ENCODE measurements at regions not wholly inside any gene's neighbourhood (a gene's known extent, or its start where the extent isn't known, plus 50 kb on each side); places are given as distances from the start of the nearest gene placed in this dataset.

DNA sequence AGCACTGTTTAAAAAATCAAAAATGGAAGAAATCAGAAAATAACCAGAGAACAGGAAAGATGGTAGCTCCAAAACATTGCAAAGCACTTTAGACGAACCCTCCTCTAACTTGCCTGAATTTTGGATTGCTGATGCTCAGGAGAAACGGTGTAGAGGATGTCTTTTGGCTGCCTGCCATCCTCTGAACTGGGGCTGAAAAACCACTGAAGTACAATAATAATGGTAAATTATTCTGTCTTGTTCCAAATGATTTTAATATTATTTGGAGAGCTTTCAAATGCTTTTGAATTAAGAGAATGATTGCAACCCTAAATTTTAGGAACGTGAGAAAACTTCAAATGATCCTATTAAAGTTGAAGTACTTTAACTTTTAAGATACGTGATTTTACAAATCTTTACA is 167.3 kb upstream of the SLC13A1 start:
- no peak for DNase-seq (ENCODE audit: extremely low read depth, low read depth)
- TF ChIP-seq, protein P1, sequence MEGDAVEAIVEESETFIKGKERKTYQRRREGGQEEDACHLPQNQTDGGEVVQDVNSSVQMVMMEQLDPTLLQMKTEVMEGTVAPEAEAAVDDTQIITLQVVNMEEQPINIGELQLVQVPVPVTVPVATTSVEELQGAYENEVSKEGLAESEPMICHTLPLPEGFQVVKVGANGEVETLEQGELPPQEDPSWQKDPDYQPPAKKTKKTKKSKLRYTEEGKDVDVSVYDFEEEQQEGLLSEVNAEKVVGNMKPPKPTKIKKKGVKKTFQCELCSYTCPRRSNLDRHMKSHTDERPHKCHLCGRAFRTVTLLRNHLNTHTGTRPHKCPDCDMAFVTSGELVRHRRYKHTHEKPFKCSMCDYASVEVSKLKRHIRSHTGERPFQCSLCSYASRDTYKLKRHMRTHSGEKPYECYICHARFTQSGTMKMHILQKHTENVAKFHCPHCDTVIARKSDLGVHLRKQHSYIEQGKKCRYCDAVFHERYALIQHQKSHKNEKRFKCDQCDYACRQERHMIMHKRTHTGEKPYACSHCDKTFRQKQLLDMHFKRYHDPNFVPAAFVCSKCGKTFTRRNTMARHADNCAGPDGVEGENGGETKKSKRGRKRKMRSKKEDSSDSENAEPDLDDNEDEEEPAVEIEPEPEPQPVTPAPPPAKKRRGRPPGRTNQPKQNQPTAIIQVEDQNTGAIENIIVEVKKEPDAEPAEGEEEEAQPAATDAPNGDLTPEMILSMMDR (IDR thresholded peaks at IDR 0.05; ENCODE audit: low read depth, low read length) = no peak

DNA sequence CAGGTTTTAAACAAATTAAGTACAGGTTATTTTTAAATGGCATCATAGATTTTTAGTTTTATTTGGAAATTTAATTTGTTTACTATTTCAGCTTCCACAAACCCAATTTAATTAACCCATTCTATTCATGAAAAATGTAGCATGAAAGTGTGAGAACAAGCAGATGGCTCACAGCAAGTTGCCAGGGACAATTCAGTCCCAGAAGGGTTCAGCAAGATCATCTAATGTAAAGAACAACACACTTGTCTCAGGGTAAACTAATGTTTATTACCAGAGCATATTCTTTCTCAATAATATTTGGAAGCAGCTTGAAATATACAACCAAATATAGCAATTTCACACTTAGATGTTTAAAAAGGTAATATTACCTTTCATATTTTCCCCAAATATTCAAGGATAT is 166.9 kb upstream of the SLC13A1 start:
- TF ChIP-seq, protein P1 (IDR thresholded peaks at IDR 0.05; ENCODE audit: low read depth, low read length) = no peak
- DNase-seq (ENCODE audit: extremely low read depth, low read depth) = no peak

DNA sequence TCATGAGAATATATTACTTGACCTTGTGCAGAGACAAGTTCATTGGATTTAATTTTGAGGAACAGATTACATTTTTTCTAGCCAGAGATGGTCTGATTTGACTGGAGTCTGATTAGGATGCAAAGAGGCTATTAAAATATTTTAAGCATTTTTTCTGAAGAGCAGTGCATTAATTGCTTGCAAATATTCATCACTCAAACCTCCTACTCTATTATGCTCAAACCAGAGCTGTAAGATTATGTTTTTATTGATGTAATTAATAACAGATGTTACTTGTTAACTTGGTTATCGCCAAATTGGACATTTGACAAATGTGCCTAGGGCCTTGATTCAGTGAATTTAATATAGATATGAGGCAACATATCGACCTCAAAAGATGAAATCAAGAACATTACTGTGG is 160.9 kb upstream of the SLC13A1 start:
- TF ChIP-seq, protein P1 (IDR thresholded peaks at IDR 0.05; ENCODE audit: low read depth, low read length) = no peak
- no peak for DNase-seq (ENCODE audit: extremely low read depth, low read depth)

DNA sequence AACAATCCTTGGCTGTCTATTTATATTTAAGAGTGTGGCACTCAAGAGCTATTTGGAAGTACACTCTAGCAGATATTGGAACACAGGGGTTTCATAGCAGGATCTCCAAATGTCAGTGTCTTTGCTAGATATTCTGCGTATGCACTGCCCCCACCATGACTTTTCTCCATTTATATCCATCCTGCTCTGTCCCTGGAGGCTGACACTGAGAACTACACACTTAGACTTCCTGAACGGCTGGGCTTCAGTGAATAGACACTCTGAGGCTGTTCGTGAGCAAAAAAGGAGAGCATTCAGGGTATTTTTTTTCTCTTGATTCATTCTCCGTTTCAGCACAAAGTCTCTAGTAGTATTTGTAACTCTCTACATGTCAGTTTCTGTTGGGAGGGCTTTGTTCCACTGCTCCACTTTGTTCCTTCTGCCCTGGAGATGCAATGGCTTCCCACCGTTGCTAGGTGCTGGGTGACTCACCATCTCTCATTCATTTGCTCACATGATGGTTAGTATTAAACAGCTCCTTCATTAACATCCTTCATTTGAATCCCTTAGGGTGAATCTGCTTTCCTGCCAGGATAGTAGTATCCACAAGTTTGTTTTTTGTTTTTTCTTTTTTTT is 155.9 kb upstream of the SLC13A1 start:
- no peak for DNase-seq (ENCODE audit: extremely low read depth, low read depth)
- TF ChIP-seq, protein P1 (IDR thresholded peaks at IDR 0.05; ENCODE audit: low read depth, low read length) = no peak

DNA sequence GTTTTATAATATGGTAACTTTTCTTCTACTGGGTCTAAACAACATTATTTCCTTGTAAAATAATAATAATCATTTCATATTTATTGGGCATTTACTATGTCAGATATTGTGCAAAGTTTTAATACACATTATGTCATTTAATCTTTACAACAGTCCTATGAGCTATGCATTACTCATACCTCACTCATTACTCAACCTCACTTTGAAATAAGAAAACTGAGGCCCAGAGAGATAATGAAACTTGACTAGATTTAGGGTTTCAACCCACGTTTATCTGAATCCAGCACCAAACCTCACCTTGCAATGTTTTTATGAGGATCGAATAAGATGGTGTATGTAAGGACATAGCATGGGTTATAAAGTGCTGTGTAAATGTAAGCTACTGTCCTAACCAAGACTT is 153.2 kb upstream of the SLC13A1 start:
- no peak for DNase-seq (ENCODE audit: extremely low read depth, low read depth)
- TF ChIP-seq, protein P1 (IDR thresholded peaks at IDR 0.05; ENCODE audit: low read depth, low read length) = no peak

DNA sequence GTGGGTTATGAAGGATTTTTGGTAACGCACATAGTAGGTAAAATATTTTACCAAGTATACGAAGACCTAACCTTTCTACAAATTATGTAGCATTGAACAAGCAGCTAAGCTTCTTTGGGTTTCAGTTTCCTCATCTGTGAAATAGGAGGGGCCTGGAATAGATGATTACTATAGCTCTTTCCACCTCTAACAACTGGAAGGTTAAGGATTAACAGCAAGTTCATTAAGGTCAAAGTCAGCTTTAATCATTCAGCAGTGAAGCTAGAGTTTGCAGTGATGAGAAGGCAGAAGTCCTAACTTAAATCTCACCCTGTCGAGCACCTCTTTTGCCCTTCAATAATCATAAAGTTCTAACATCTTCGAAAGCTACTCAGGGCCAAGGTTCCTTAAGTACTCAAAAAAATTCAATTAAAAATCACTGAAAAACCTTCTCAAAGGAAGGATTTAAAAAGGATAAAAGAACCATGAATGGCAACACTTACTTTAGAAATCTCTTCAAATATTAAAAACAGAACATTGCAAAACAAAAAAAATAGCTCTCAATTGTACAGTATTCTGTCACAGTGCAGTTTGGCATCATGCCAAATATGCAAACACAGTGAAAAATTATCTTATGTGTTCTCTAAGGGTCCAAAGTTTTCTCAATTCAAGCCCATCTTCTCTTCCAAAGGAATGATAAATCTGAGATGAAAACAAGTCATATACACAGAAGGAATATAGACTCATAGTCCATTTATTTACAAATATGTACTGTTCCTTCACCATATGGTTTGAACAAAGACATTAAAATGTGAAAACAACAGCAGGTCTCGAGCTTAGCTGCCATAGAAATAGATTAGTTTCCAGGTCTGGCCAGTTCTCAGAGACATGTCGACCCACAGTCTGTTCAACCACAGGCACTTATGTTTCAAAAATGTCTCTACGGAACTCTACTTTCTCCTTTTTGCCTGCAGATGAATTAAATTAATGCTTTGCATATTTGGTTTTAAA is 152.0 kb upstream of the SLC13A1 start:
- TF ChIP-seq, protein P1 (IDR thresholded peaks at IDR 0.05; ENCODE audit: low read depth, low read length) = no peak
- no peak for DNase-seq (ENCODE audit: extremely low read depth, low read depth)

DNA sequence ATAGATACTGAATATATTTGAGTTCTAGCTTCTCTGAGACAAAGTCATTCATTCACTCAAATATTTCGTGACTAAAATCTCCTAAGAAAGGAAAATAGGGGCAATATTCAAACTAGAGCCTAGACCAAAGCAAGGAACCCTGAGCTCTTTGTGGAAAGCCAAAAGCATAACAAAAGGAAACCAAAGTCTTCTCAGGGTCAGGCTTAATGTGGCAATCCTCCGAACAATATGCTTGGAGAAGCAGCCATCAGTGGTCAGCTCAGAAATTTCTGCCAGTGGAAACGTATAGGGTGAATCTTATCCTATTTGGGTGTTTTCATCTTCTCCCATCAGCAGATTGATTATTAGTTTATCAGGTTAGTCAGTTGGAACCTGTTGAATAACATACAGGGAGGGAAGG is 151.3 kb upstream of the SLC13A1 start:
- DNase-seq (ENCODE audit: extremely low read depth, low read depth) = no peak

More for the DNA sequence above, 151.3 kb upstream of the SLC13A1 start:
- TF ChIP-seq, protein P1 (IDR thresholded peaks at IDR 0.05; ENCODE audit: low read depth, low read length) = no peak

All from AG09319 (cell line).